Neuronal stem cell (in vitro differentiated cells): ENCODE measurements at regions not wholly inside any gene's neighbourhood (a gene's known extent, or its start where the extent isn't known, plus 50 kb on each side); places are given as distances from the start of the nearest gene placed in this dataset.

ENCODE experiments used
- DNase-seq: peaks from one replicate; pipeline ENCODE4 v3.0.0-alpha.2; 2013; ENCODE audit warnings: low spot score
- H2AFZ ChIP-seq: one replicate; pipeline ENCODE4 v1.6.1; 2013; ENCODE audit warnings: mild to moderate bottlenecking, low read length, inconsistent platforms
- H2AK5ac ChIP-seq: 2 replicates; pipeline ENCODE4 v1.6.1; 2013; ENCODE audit warnings: low read depth, mild to moderate bottlenecking, inconsistent platforms, low read length, moderate library complexity, mixed read lengths
- H2BK120ac ChIP-seq: 2 replicates; pipeline ENCODE4 v1.6.1; 2013; ENCODE audit warnings: low read depth, mild to moderate bottlenecking, inconsistent platforms, low read length, moderate library complexity, mixed read lengths
- H2BK12ac ChIP-seq: one replicate; pipeline ENCODE4 v1.6.1; 2013; ENCODE audit warnings: low read length, inconsistent platforms
- H2BK15ac ChIP-seq: 2 replicates; pipeline ENCODE4 v1.6.1; 2013; ENCODE audit warnings: mild to moderate bottlenecking, low read length, inconsistent platforms, mixed read lengths
- H2BK5ac ChIP-seq: one replicate; pipeline ENCODE4 v1.6.1; 2013; ENCODE audit warnings: inconsistent platforms, mild to moderate bottlenecking, low read length, moderate library complexity
- H3K14ac ChIP-seq: one replicate; pipeline ENCODE4 v1.6.1; 2013; ENCODE audit warnings: low read length, inconsistent platforms
- H3K18ac ChIP-seq: 2 replicates; pipeline ENCODE4 v1.6.1; 2013; ENCODE audit warnings: low read length, inconsistent platforms
- H3K23ac ChIP-seq: 2 replicates; pipeline ENCODE4 v1.6.1; 2013; ENCODE audit warnings: low read depth, mild to moderate bottlenecking, mixed read lengths, low read length, inconsistent platforms; ENCODE audit not compliant: poor library complexity
- H3K27ac ChIP-seq: replicated peaks from 3 replicates; pipeline ENCODE4 v1.5.1; 2013; ENCODE audit warnings: low read length, inconsistent platforms
- H3K27me3 ChIP-seq, 3 experiments: 2 replicates each; pipeline ENCODE4 v1.6.1; 2013; ENCODE audit warnings: low read length in 3 of 3, mild to moderate bottlenecking in 2 of 3, inconsistent platforms in 1 of 3, low read depth in 1 of 3, mixed read lengths in 1 of 3, moderate library complexity in 1 of 3; ENCODE audit not compliant: control insufficient read depth in 3 of 3, insufficient read depth in 3 of 3
- H3K36me3 ChIP-seq, 2 donors: replicated peaks in 1 of 2; 2 replicates each; pipeline ENCODE4 v1.6.1; 2013; ENCODE audit warnings: low read length in 2 of 2; ENCODE audit not compliant: control insufficient read depth in 2 of 2, insufficient read depth in 2 of 2
- H3K4ac ChIP-seq: 2 replicates; pipeline ENCODE4 v1.6.1; 2013; ENCODE audit warnings: inconsistent platforms, mild to moderate bottlenecking, low read length, moderate library complexity
- H3K4me1 ChIP-seq, 2 donors: 1 replicate in 1 of 2; 2 replicates in 1 of 2; pipeline ENCODE4 v1.6.1; 2013; ENCODE audit warnings: low read length in 2 of 2, low read depth in 1 of 2; ENCODE audit not compliant: control insufficient read depth in 2 of 2, insufficient read depth in 1 of 2
- H3K4me2 ChIP-seq: one replicate; pipeline ENCODE4 v1.6.1; 2013; ENCODE audit warnings: mild to moderate bottlenecking, low read length, inconsistent platforms; ENCODE audit not compliant: insufficient read depth, poor library complexity, severe bottlenecking
- H3K4me3 ChIP-seq, 2 donors: 2 replicates each; pipeline ENCODE4 v1.5.1; 2013; ENCODE audit warnings: low read length in 2 of 2, mild to moderate bottlenecking in 2 of 2, inconsistent platforms in 1 of 2, moderate library complexity in 1 of 2
- H3K79me1 ChIP-seq: one replicate; pipeline ENCODE4 v1.6.1; 2013; ENCODE audit warnings: low read depth, mild to moderate bottlenecking, inconsistent platforms, low read length, moderate library complexity
- H3K9ac ChIP-seq: one replicate; pipeline ENCODE4 v1.6.1; 2013; ENCODE audit warnings: mild to moderate bottlenecking, low read depth, low read length, inconsistent platforms; ENCODE audit not compliant: poor library complexity
- H3K9me3 ChIP-seq, 2 donors: replicated peaks in 1 of 2; 2 replicates each; pipeline versions ENCODE3 to v1.6.1; 2013; ENCODE audit warnings: low read length in 2 of 2, mild to moderate bottlenecking in 2 of 2, inconsistent platforms in 1 of 2, low read depth in 1 of 2, mixed read lengths in 1 of 2, moderate library complexity in 1 of 2; ENCODE audit not compliant: control insufficient read depth in 2 of 2, insufficient read depth in 1 of 2
- H4K8ac ChIP-seq: one replicate; pipeline ENCODE4 v1.6.1; 2013; ENCODE audit warnings: low read depth, mild to moderate bottlenecking, inconsistent platforms, low read length, moderate library complexity
- H4K91ac ChIP-seq: one replicate; pipeline ENCODE4 v1.6.1; 2013; ENCODE audit warnings: low read length, low read depth, mild to moderate bottlenecking, inconsistent platforms; ENCODE audit not compliant: poor library complexity
- WGBS, 2 donors: extraction: QIAGEN DNeasy Blood & Tissue Kit; methylation state at CpG; one replicate each; pipeline ENCODE4 v1.1.7; 2013; ENCODE audit warnings: missing lambda C conversion rate in 2 of 2, mixed read lengths in 1 of 2; ENCODE audit not compliant: insufficient read length in 2 of 2, insufficient replicate concordance in 1 of 2; ENCODE audit errors: extremely low coverage in 2 of 2; 5-methylcytosine and 5-hydroxymethylcytosine counted together

- H4K91ac ChIP-seq: no peak overlapping the region
- no peak overlapping the region for H3K14ac ChIP-seq
- no peak overlapping the region for H3K4ac ChIP-seq
- H2BK15ac ChIP-seq: no peak overlapping the region
- peaks cover 0 to 10% of the 10 kb centered on the region in 2 donors for H3K4me1 ChIP-seq
- no peak overlapping the region for H3K4me2 ChIP-seq
- H3K79me1 ChIP-seq: no peaks in the 10 kb centered on the region
- peak overlapping the region; percentile 24 for H2AK5ac ChIP-seq
- no peak overlapping the region for H2BK120ac ChIP-seq
- H2AFZ ChIP-seq: peak overlapping the region; percentile 15
- H3K23ac ChIP-seq: no peak overlapping the region
- no peak overlapping the region for H4K8ac ChIP-seq
- no peaks in the 10 kb centered on the region for H3K36me3 ChIP-seq
- no peak overlapping the region for H3K4me3 ChIP-seq
- no peak overlapping the region for H3K27ac ChIP-seq
- DNase-seq: no peak
- H3K18ac ChIP-seq: peak overlapping the region; percentile 31
- H3K9ac ChIP-seq: no peak overlapping the region
- H3K27me3 ChIP-seq: no peaks in the 10 kb centered on the region
- no peaks in the 10 kb centered on the region for H3K9me3 ChIP-seq
- H2BK5ac ChIP-seq: no peak overlapping the region
- 100% methylated on average over 2 of the region's 11 CpGs; no CpG with 5 or more reads in 1 of the 2 donors for WGBS, 2 donors
- no peak overlapping the region for H2BK12ac ChIP-seq
Measured at GRCh38 chr20:19015351-19016139, 196.9 kb upstream of the SLC24A3 start.

DNA sequence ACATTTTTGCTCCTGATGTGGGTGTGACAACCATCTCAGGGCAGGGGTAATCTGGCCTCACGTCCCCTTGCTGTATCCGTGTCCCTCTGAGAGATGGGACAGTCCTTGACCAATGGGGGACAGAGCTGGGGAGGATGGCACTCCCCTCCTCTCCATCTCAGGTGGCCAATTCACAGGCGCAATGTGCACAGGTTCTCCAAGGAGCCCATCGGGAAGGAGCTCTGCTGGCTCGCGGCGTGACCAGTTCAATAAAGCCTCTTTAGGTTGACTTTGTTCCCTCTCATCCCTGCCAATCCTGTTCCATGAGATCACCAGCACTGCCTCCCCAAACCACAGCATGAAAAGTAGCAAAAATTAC lies 196.3 kb upstream of the SLC24A3 start:
- H3K36me3 ChIP-seq: no peaks in the 10 kb centered on the region
- H2BK5ac ChIP-seq: no peak overlapping the region
- H3K4me3 ChIP-seq: no peak overlapping the region
- H3K79me1 ChIP-seq: no peaks in the 10 kb centered on the region
- H3K4me2 ChIP-seq: no peak overlapping the region
- DNase-seq: no peak
- H3K4me1 ChIP-seq: peaks cover 0 to 10% of the 10 kb centered on the region in 2 donors
- no peak overlapping the region for H2BK15ac ChIP-seq
- H3K4ac ChIP-seq: no peak overlapping the region
- no peak overlapping the region for H3K18ac ChIP-seq
- no peak overlapping the region for H2AFZ ChIP-seq
- WGBS, 2 donors: no CpG with 5 or more reads among the region's 7 CpGs
- H3K23ac ChIP-seq: no peak overlapping the region
- H3K9me3 ChIP-seq: no peaks in the 10 kb centered on the region
- H2BK120ac ChIP-seq: no peak overlapping the region
- H2AK5ac ChIP-seq: no peak overlapping the region
- H4K91ac ChIP-seq: no peak overlapping the region
- no peak overlapping the region for H3K9ac ChIP-seq
- no peak overlapping the region for H3K27ac ChIP-seq
- H4K8ac ChIP-seq: no peak overlapping the region
- no peak overlapping the region for H2BK12ac ChIP-seq
- H3K14ac ChIP-seq: no peak overlapping the region
- no peaks in the 10 kb centered on the region for H3K27me3 ChIP-seq

DNA sequence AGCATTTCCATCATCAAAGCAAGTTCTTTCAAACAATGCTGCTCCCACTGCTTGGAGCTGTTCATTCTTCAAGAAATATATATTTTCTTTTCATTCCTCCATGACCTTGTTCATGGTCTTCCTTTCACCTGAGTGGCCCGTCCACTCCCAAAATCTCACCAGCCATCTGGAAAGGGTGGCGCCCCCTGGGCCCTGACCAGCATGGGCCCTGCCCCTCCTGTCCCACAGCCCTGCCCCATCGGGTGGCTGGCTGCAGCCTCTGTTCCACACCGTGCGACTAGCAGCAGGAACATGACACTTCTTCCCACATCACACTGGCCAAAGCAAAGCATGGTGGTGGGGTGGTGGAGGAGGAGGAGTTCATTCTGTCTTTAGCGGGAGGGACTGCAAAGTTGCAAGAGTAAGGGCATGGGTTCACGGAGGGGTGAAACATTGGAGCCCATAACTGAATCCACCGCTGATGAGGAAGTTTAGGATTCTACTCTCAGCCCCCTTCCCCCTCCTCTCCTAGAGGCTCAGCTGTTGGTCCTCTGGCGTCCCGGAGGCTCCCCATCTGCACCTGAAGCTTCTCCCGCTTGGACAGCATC lies 195.2 kb upstream of the SLC24A3 start:
- no peak overlapping the region for H2BK15ac ChIP-seq
- no peak overlapping the region for H2BK12ac ChIP-seq
- H2BK5ac ChIP-seq: no peak overlapping the region
- H4K8ac ChIP-seq: no peak overlapping the region
- peak overlapping the region; percentile 82 for H3K14ac ChIP-seq
- H3K4me3 ChIP-seq: no peak overlapping the region
- H3K4me2 ChIP-seq: no peak overlapping the region
- H2BK120ac ChIP-seq: no peak overlapping the region
- no peak overlapping the region for H4K91ac ChIP-seq
- H3K27me3 ChIP-seq: no peaks in the 10 kb centered on the region
- no peak overlapping the region for H2AK5ac ChIP-seq
- H3K9ac ChIP-seq: no peak overlapping the region
- no peak overlapping the region for H3K23ac ChIP-seq
- peaks cover 0 to 10% of the 10 kb centered on the region in 2 donors for H3K4me1 ChIP-seq
- DNase-seq: no peak
- no peak overlapping the region for H2AFZ ChIP-seq
- H3K79me1 ChIP-seq: no peaks in the 10 kb centered on the region
- no CpG with 5 or more reads among the region's 11 CpGs for WGBS, 2 donors
- no peaks in the 10 kb centered on the region for H3K36me3 ChIP-seq
- H3K27ac ChIP-seq: no peak overlapping the region
- H3K9me3 ChIP-seq: no peaks in the 10 kb centered on the region
- H3K4ac ChIP-seq: no peak overlapping the region
- H3K18ac ChIP-seq: no peak overlapping the region

GRCh38 chr20:19018881-19019280 lies 193.6 kb upstream of the SLC24A3 start:
- Histone ChIP-seq H3K23ac (no peak overlapping the region), H3K9me3 (no peaks in the 10 kb centered on the region)
- DNase-seq: no peak

More at GRCh38 chr20:19018881-19019280, 193.6 kb upstream of the SLC24A3 start:
- Histone ChIP-seq H3K14ac (no peak overlapping the region), H3K4me2 (no peak overlapping the region), H4K91ac (no peak overlapping the region), H2AK5ac (no peak overlapping the region), H3K4ac (no peak overlapping the region), H2BK5ac (no peak overlapping the region), H3K9ac (no peak overlapping the region), H4K8ac (no peak overlapping the region), H3K27me3 (no peaks in the 10 kb centered on the region), H3K18ac (no peak overlapping the region), H2BK15ac (no peak overlapping the region), H2BK120ac (no peak overlapping the region), H3K4me1 (peaks cover 0 to 10% of the 10 kb centered on the region in 2 donors), H2BK12ac (no peak overlapping the region), H2AFZ (no peak overlapping the region), H3K4me3 (no peak overlapping the region), H3K79me1 (no peaks in the 10 kb centered on the region), H3K27ac (no peak overlapping the region), H3K36me3 (no peaks in the 10 kb centered on the region)
- WGBS, 2 donors: no CpG with 5 or more reads among the region's 5 CpGs
